GM23338 (cell line): ENCODE measurements at regions not wholly inside any gene's neighbourhood (a gene's known extent, or its start where the extent isn't known, plus 50 kb on each side); places are given as distances from the start of the nearest gene placed in this dataset.

Source experiments
- ATAC-seq: fragments of 200-7000 bp; cut with Tn5 transposase; 3 replicates; pipeline ENCODE4 v1.9.1; 2020
- DNase-seq: peaks from one replicate; pipeline ENCODE4 v3.0.0-alpha.2; 2015; ENCODE audit warnings: low spot score
- H2AFZ ChIP-seq: fragments of 200-600 bp; sonication (generic); 2 replicates; pipeline ENCODE4 v1.8.0; 2016; ENCODE audit warnings: antibody characterized with exemption, mild to moderate bottlenecking, moderate library complexity
- H3F3A ChIP-seq: fragments of 200-600 bp; sonication (generic); replicated peaks from 2 replicates; pipeline ENCODE4 v1.8.0; 2017; ENCODE audit warnings: antibody characterized with exemption, mixed run types, low read depth
- H3K27ac ChIP-seq: fragments of 200-600 bp; sonication (generic); 2 replicates; pipeline ENCODE4 v1.6.1; 2016; ENCODE audit warnings: low read depth
- H3K27me3 ChIP-seq: fragments of 200-600 bp; sonication (generic); 2 replicates; pipeline ENCODE4 v1.8.0; 2016; ENCODE audit warnings: mild to moderate bottlenecking, mixed run types, moderate library complexity; ENCODE audit not compliant: insufficient read depth
- H3K36me3 ChIP-seq: fragments of 200-600 bp; sonication (generic); 2 replicates; pipeline ENCODE4 v1.8.0; 2016; ENCODE audit warnings: mild to moderate bottlenecking; ENCODE audit not compliant: insufficient read depth
- H3K4me1 ChIP-seq: fragments of 200-600 bp; sonication (generic); 2 replicates; pipeline ENCODE4 v1.8.0; 2016; ENCODE audit warnings: mild to moderate bottlenecking, moderate library complexity; ENCODE audit not compliant: insufficient read depth
- H3K4me2 ChIP-seq: fragments of 200-600 bp; sonication (generic); 2 replicates; pipeline ENCODE4 v1.7.1; 2017; ENCODE audit warnings: mixed run types
- H3K4me3 ChIP-seq: fragments of 200-600 bp; sonication (generic); 2 replicates; pipeline ENCODE4 v1.6.1; 2016; ENCODE audit warnings: mixed run types
- H3K79me2 ChIP-seq: fragments of 200-600 bp; sonication (generic); replicated peaks from 2 replicates; pipeline ENCODE4 v1.8.0; 2017; ENCODE audit warnings: mild to moderate bottlenecking; ENCODE audit not compliant: insufficient read depth
- H3K9me2 ChIP-seq: fragments of 200-600 bp; sonication (generic); 2 replicates; pipeline ENCODE4 v1.8.0; 2017; ENCODE audit not compliant: insufficient read depth
- H4K20me1 ChIP-seq: fragments of 200-600 bp; sonication (generic); replicated peaks from 2 replicates; pipeline ENCODE4 v1.8.0; 2017; ENCODE audit warnings: mild to moderate bottlenecking; ENCODE audit not compliant: insufficient read depth
- H3K27ac Mint-ChIP-seq: 2 replicates; pipeline ENCODE4 v1.8.0; 2020; ENCODE audit warnings: inconsistent platforms, mild to moderate bottlenecking, moderate library complexity, mixed read lengths
- H3K27me3 Mint-ChIP-seq: 3 replicates; pipeline ENCODE4 v1.8.0; 2022; ENCODE audit warnings: low read depth, mild to moderate bottlenecking, moderate library complexity, mixed read lengths, inconsistent platforms; ENCODE audit not compliant: insufficient read depth, poor library complexity
- H3K36me3 Mint-ChIP-seq: 3 replicates; pipeline ENCODE4 v1.8.0; 2021; ENCODE audit warnings: low read depth, mild to moderate bottlenecking, inconsistent platforms, moderate library complexity, mixed read lengths
- H3K4me1 Mint-ChIP-seq: 3 replicates; pipeline ENCODE4 v1.8.0; 2020; ENCODE audit warnings: mild to moderate bottlenecking, inconsistent platforms, mixed read lengths
- H3K4me3 Mint-ChIP-seq: 3 replicates; pipeline ENCODE4 v1.8.0; 2021; ENCODE audit warnings: moderate library complexity, mild to moderate bottlenecking, inconsistent platforms, mixed read lengths
- H3K9me3 Mint-ChIP-seq: 3 replicates; pipeline ENCODE4 v1.8.0; 2020; ENCODE audit warnings: moderate library complexity, mild to moderate bottlenecking, inconsistent platforms, mixed read lengths
- EZH2 ChIP-seq: fragments of 200-600 bp; sonication (generic); IDR thresholded peaks from one replicate; pipeline ENCODE4 v1.8.0; 2017; ENCODE audit warnings: antibody characterized with exemption, mild to moderate bottlenecking, low read depth; ENCODE audit not compliant: unreplicated experiment
- EZH2phosphoT487 ChIP-seq: fragments of 200-600 bp; sonication (generic); IDR thresholded peaks from one replicate; pipeline ENCODE4 v1.8.1; 2018; ENCODE audit warnings: antibody characterized with exemption; ENCODE audit not compliant: unreplicated experiment
- NANOG ChIP-seq: IDR thresholded peaks from 2 replicates; pipeline ENCODE4 v1.6.1; 2016; ENCODE audit warnings: antibody characterized with exemption, borderline replicate concordance
- POLR2AphosphoS5 ChIP-seq: IDR thresholded peaks from 2 replicates; pipeline ENCODE4 v1.6.1; 2016; ENCODE audit warnings: antibody characterized with exemption, low read depth
- STAT1 ChIP-seq: IDR thresholded peaks from one replicate; pipeline ENCODE4 v1.6.1; 2016; ENCODE audit warnings: antibody characterized with exemption; ENCODE audit not compliant: unreplicated experiment
- ZNF114 ChIP-seq: fragments of 250-450 bp; sonication (Bioruptor Pico); IDR thresholded peaks from 2 replicates; pipeline ENCODE4 v1.5.0; 2020; ENCODE audit warnings: mild to moderate bottlenecking, moderate library complexity
- ZNF331 ChIP-seq: fragments of 250-450 bp; sonication (Bioruptor Pico); IDR thresholded peaks from 2 replicates; pipeline ENCODE4 v1.5.0; 2020; ENCODE audit warnings: low read depth, mild to moderate bottlenecking, moderate library complexity
- ZNF462 ChIP-seq: fragments of 250-450 bp; sonication (Bioruptor Pico); IDR thresholded peaks from 2 replicates; pipeline ENCODE4 v1.5.0; 2020; ENCODE audit warnings: mild to moderate bottlenecking, moderate library complexity
- TF ChIP-seq, protein P1 (sequence below): IDR thresholded peaks from 2 replicates; pipeline ENCODE4 v1.6.1; 2016; ENCODE audit warnings: antibody characterized with exemption
- TF ChIP-seq, protein P2 (sequence below), 2 experiments: fragments of 200-600 bp in 1 of 2; sonication (generic) in 1 of 2; conservative IDR thresholded peaks; 2 replicates each; pipeline versions ENCODE4 v1.5.1 to v1.6.1; 2016 to 2017; ENCODE audit warnings: antibody characterized with exemption in 2 of 2, low read depth in 2 of 2, mild to moderate bottlenecking in 2 of 2, moderate library complexity in 1 of 2

DNA sequence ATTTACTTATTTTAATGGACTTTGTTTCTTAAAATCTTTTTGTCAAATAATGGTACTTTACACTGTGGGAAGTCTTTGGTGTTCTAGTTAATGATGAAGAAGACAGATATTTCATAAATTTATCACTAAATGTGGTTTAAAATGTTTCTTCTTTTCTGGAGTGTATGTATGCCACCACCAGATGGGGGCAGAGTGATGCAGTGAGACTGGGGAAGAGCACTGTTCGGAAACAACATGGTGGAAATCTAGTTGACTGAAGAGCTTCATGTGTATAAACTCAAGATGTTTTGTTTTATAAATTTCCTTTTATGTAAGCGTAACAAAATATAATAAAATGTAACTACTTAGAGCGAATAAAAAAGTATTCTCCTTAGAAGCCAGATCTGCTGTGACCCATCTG lies 195.1 kb downstream of the KCNE4 start:
- no peaks in the 10 kb centered on the region for H3K4me1 Mint-ChIP-seq

DNA sequence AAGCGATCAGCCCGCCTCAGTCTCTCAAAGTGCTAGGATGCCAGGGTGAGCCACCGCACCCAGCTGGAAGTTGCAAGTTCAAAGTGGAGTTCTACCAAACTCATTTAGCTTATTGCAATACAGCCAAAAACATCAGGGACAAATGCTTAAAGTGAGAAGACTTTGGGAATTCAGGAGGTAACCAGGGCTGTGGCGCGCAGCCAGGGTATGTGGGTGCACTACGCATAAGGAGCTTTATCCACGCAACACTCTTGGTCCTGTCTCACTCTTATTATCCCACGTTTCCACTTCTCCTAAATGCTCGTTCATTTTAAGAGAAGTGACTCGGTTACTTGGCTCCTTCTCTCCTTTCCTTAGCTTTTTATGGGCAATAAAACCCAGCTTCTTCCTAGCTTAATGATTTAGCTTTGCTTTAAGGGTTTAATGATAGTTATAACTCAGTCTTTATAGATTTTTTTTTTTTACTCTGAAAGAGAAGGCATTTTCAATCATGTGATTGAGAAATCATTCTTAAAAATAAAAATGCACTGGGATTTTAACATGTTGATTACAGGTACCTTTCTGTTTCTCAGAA lies 199.8 kb downstream of the KCNE4 start:
- ATAC-seq (no peak), DNase-seq (no peak)
- Mint-ChIP-seq H3K9me3 (peaks cover 3% of the 10 kb centered on the region; the same call in 2 of the 3 replicates), H3K27me3 (no peaks in the 10 kb centered on the region), H3K36me3 (no peaks in the 10 kb centered on the region), H3K4me1 (no peaks in the 10 kb centered on the region), H3K4me3 (no peak overlapping the region), H3K27ac (no peak overlapping the region)
- TF ChIP-seq EZH2phosphoT487 (no peak), ZNF331 (CRISPR knock-in tag) (no peak), ZNF114 (CRISPR knock-in tag) (no peak), STAT1 (no peak), NANOG (no peak), EZH2 (no peak), ZNF462 (CRISPR knock-in tag) (no peak)
- TF ChIP-seq, protein P1, sequence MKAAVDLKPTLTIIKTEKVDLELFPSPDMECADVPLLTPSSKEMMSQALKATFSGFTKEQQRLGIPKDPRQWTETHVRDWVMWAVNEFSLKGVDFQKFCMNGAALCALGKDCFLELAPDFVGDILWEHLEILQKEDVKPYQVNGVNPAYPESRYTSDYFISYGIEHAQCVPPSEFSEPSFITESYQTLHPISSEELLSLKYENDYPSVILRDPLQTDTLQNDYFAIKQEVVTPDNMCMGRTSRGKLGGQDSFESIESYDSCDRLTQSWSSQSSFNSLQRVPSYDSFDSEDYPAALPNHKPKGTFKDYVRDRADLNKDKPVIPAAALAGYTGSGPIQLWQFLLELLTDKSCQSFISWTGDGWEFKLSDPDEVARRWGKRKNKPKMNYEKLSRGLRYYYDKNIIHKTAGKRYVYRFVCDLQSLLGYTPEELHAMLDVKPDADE: no peak
- no peaks in the 10 kb centered on the region for H3F3A ChIP-seq
- no peaks in the 10 kb centered on the region for H3K36me3 ChIP-seq
- no peaks in the 10 kb centered on the region for H3K27me3 ChIP-seq
- no peak overlapping the region for H3K27ac ChIP-seq
- no peaks in the 10 kb centered on the region for H3K9me2 ChIP-seq
- H3K4me1 ChIP-seq: no peaks in the 10 kb centered on the region
- no peak overlapping the region for H3K4me3 ChIP-seq
- no peak overlapping the region for H2AFZ ChIP-seq
- H4K20me1 ChIP-seq: no peaks in the 10 kb centered on the region
- H3K4me2 ChIP-seq: no peak overlapping the region
- no peaks in the 10 kb centered on the region for H3K79me2 ChIP-seq

More for the DNA sequence above, 195.1 kb downstream of the KCNE4 start:
- Mint-ChIP-seq H3K9me3 (peaks cover 11% of the 10 kb centered on the region), H3K36me3 (no peaks in the 10 kb centered on the region), H3K27me3 (no peaks in the 10 kb centered on the region), H3K4me3 (no peak overlapping the region), H3K27ac (no peak overlapping the region)
- H4K20me1 ChIP-seq: no peaks in the 10 kb centered on the region
- peak; percentile 38 for DNase-seq
- no peaks in the 10 kb centered on the region for H3F3A ChIP-seq
- no peak overlapping the region for H3K27ac ChIP-seq
- H3K79me2 ChIP-seq: no peaks in the 10 kb centered on the region
- H3K27me3 ChIP-seq: no peaks in the 10 kb centered on the region
- H3K4me1 ChIP-seq: no peaks in the 10 kb centered on the region
- H3K4me3 ChIP-seq: no peak overlapping the region
- no peak overlapping the region for H3K4me2 ChIP-seq
- H3K9me2 ChIP-seq: no peaks in the 10 kb centered on the region; the same call in 1 of the 2 replicates
- TF ChIP-seq POLR2AphosphoS5: no peak
- TF ChIP-seq, protein P2, sequence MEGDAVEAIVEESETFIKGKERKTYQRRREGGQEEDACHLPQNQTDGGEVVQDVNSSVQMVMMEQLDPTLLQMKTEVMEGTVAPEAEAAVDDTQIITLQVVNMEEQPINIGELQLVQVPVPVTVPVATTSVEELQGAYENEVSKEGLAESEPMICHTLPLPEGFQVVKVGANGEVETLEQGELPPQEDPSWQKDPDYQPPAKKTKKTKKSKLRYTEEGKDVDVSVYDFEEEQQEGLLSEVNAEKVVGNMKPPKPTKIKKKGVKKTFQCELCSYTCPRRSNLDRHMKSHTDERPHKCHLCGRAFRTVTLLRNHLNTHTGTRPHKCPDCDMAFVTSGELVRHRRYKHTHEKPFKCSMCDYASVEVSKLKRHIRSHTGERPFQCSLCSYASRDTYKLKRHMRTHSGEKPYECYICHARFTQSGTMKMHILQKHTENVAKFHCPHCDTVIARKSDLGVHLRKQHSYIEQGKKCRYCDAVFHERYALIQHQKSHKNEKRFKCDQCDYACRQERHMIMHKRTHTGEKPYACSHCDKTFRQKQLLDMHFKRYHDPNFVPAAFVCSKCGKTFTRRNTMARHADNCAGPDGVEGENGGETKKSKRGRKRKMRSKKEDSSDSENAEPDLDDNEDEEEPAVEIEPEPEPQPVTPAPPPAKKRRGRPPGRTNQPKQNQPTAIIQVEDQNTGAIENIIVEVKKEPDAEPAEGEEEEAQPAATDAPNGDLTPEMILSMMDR (conservative IDR thresholded peaks at IDR 0.05; ENCODE audit: low read depth in 2 of 2): peak; percentile 63 to 73
- H2AFZ ChIP-seq: no peak overlapping the region
- H3K36me3 ChIP-seq: no peaks in the 10 kb centered on the region
- ATAC-seq: no peak
